Loucy (cell line): ENCODE measurements at regions not wholly inside any gene's neighbourhood (a gene's known extent, or its start where the extent isn't known, plus 50 kb on each side); places are given as distances from the start of the nearest gene placed in this dataset.

ENCODE experiments used
- EZH2phosphoT487 ChIP-seq: fragments of 200-600 bp; IDR thresholded peaks from 2 replicates; pipeline ENCODE4 v1.6.1; 2018; ENCODE audit warnings: antibody characterized with exemption, mild to moderate bottlenecking, moderate library complexity, borderline replicate concordance
- TF ChIP-seq, protein P1 (sequence below): fragments of 200-600 bp; sonication (generic); conservative IDR thresholded peaks from 2 replicates; pipeline ENCODE4 v1.5.1; 2014; ENCODE audit warnings: mild to moderate bottlenecking, antibody characterized with exemption, low read length

GRCh38 chr6:20349225-20349624 lies 52.5 kb upstream of the E2F3 start:
- TF ChIP-seq, protein P1, sequence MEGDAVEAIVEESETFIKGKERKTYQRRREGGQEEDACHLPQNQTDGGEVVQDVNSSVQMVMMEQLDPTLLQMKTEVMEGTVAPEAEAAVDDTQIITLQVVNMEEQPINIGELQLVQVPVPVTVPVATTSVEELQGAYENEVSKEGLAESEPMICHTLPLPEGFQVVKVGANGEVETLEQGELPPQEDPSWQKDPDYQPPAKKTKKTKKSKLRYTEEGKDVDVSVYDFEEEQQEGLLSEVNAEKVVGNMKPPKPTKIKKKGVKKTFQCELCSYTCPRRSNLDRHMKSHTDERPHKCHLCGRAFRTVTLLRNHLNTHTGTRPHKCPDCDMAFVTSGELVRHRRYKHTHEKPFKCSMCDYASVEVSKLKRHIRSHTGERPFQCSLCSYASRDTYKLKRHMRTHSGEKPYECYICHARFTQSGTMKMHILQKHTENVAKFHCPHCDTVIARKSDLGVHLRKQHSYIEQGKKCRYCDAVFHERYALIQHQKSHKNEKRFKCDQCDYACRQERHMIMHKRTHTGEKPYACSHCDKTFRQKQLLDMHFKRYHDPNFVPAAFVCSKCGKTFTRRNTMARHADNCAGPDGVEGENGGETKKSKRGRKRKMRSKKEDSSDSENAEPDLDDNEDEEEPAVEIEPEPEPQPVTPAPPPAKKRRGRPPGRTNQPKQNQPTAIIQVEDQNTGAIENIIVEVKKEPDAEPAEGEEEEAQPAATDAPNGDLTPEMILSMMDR: no peak
- TF ChIP-seq EZH2phosphoT487: no peak
